IMR-90 (cell line): ENCODE measurements at regions not wholly inside any gene's neighbourhood (a gene's known extent, or its start where the extent isn't known, plus 50 kb on each side); places are given as distances from the start of the nearest gene placed in this dataset.

Experiments
- ATAC-seq: fragments of 200-7000 bp; cut with Tn5 transposase; 2 replicates; pipeline ENCODE4 v1.9.1; 2020; ENCODE audit warnings: low read depth, mild to moderate bottlenecking, moderate library complexity
- BruUV-seq: library from RNA; stranded (reverse); fragments of 400-500 nt; replicated peaks from 2 replicates; lab custom pipeline; 2021; lab: Mats Ljungman, UMichigan
- CTCF ChIA-PET: fragments of 300-600 bp; formaldehyde crosslinking; extraction: SDS; loops from one replicate; lab custom pipeline; 2021; ENCODE audit warnings: antibody characterized with exemption; lab: Yijun Ruan, JAX
- POLR2A ChIA-PET: fragments of 300-600 bp; sonication (Branson Sonifier 250); formaldehyde crosslinking; loops from one replicate; lab custom pipeline; 2022; ENCODE audit warnings: antibody characterized with exemption; ENCODE audit not compliant: unreplicated experiment; lab: Charles Lee
- DNase-seq: peaks from one replicate; pipeline ENCODE4 v3.0.0; 2013
- H2AFZ ChIP-seq: replicated peaks from 2 replicates; pipeline ENCODE3; 2013; ENCODE audit warnings: low read length, mild to moderate bottlenecking; ENCODE audit not compliant: poor library complexity
- H2AK5ac ChIP-seq: 2 replicates; pipeline ENCODE4 v1.6.1; 2013; ENCODE audit warnings: low read depth, low read length, inconsistent platforms
- H2AK9ac ChIP-seq: replicated peaks from 2 replicates; pipeline ENCODE3; 2013; ENCODE audit warnings: mild to moderate bottlenecking, low read depth, low read length, moderate library complexity; ENCODE audit not compliant: poor library complexity
- H2BK120ac ChIP-seq: 2 replicates; pipeline ENCODE4 v1.6.1; 2013; ENCODE audit warnings: low read depth, low read length, inconsistent platforms
- H2BK15ac ChIP-seq: 3 replicates; pipeline ENCODE4 v1.6.1; 2013; ENCODE audit warnings: low read depth, low read length, inconsistent platforms
- H2BK20ac ChIP-seq: 2 replicates; pipeline ENCODE4 v1.6.1; 2013; ENCODE audit warnings: low read depth, mild to moderate bottlenecking, inconsistent platforms, low read length, moderate library complexity
- H2BK5ac ChIP-seq: 2 replicates; pipeline ENCODE4 v1.6.1; 2013; ENCODE audit warnings: mild to moderate bottlenecking, low read depth, low read length, inconsistent platforms; ENCODE audit not compliant: poor library complexity, severe bottlenecking
- H3K14ac ChIP-seq: replicated peaks from 2 replicates; pipeline ENCODE4 v1.6.1; 2013; ENCODE audit warnings: low read depth, low read length, inconsistent platforms
- H3K18ac ChIP-seq: 2 replicates; pipeline ENCODE4 v1.6.1; 2013; ENCODE audit warnings: low read depth, low read length, control low read depth
- H3K23ac ChIP-seq: 2 replicates; pipeline ENCODE4 v1.6.1; 2013; ENCODE audit warnings: low read depth, low read length, inconsistent platforms
- H3K27ac ChIP-seq: 2 replicates; pipeline ENCODE4 v1.5.1; 2013; ENCODE audit warnings: mild to moderate bottlenecking, control low read depth, low read length; ENCODE audit not compliant: insufficient read depth
- H3K27me3 ChIP-seq: 2 replicates; pipeline ENCODE4 v1.6.1; 2013; ENCODE audit warnings: low read length; ENCODE audit not compliant: control insufficient read depth, insufficient read depth
- H3K36me3 ChIP-seq: 2 replicates; pipeline ENCODE4 v1.6.1; 2013; ENCODE audit warnings: low read length, mixed read lengths; ENCODE audit not compliant: control insufficient read depth, insufficient read depth
- H3K4ac ChIP-seq: 2 replicates; pipeline ENCODE4 v1.6.1; 2013; ENCODE audit warnings: low read depth, low read length, inconsistent platforms
- H3K4me1 ChIP-seq: 2 replicates; pipeline ENCODE4 v1.6.1; 2013; ENCODE audit warnings: low read length, mixed read lengths; ENCODE audit not compliant: control insufficient read depth, insufficient read depth
- H3K4me2 ChIP-seq: 2 replicates; pipeline ENCODE4 v1.6.1; 2013; ENCODE audit warnings: low read depth, mild to moderate bottlenecking, control low read depth, low read length, moderate library complexity
- H3K4me3 ChIP-seq: 2 replicates; pipeline ENCODE4 v1.5.1; 2013; ENCODE audit warnings: low read depth, mild to moderate bottlenecking, control low read depth, low read length, moderate library complexity; ENCODE audit not compliant: insufficient read depth
- H3K56ac ChIP-seq: 2 replicates; pipeline ENCODE4 v1.6.1; 2013; ENCODE audit warnings: low read length, inconsistent platforms; ENCODE audit not compliant: insufficient read depth; ENCODE audit errors: extremely low read depth
- H3K79me1 ChIP-seq, 2 experiments: 2 replicates each; pipeline ENCODE4 v1.6.1; 2013; ENCODE audit warnings: low read length in 2 of 2, inconsistent platforms in 1 of 2, low read depth in 1 of 2
- H3K9ac ChIP-seq: 2 replicates; pipeline ENCODE4 v1.6.1; 2013; ENCODE audit warnings: low read depth, low read length, control low read depth
- H3K9me1 ChIP-seq: 2 replicates; pipeline ENCODE4 v1.6.1; 2013; ENCODE audit warnings: low read length, inconsistent platforms; ENCODE audit not compliant: insufficient read depth
- H3K9me3 ChIP-seq: 2 replicates; pipeline ENCODE4 v1.6.1; 2013; ENCODE audit warnings: low read length; ENCODE audit not compliant: control insufficient read depth, insufficient read depth
- H4K20me1 ChIP-seq: 2 replicates; pipeline ENCODE4 v1.6.1; 2013; ENCODE audit warnings: low read length, inconsistent platforms; ENCODE audit not compliant: insufficient read depth
- H4K5ac ChIP-seq: 2 replicates; pipeline ENCODE4 v1.6.1; 2013; ENCODE audit warnings: mild to moderate bottlenecking, low read depth, low read length, control low read depth
- H4K8ac ChIP-seq, 2 experiments: 2 replicates each; pipeline ENCODE4 v1.6.1; 2013; ENCODE audit warnings: low read depth in 2 of 2, low read length in 2 of 2, control low read depth in 1 of 2, inconsistent platforms in 1 of 2
- H4K91ac ChIP-seq: 2 replicates; pipeline ENCODE4 v1.6.1; 2013; ENCODE audit warnings: low read depth, low read length, inconsistent platforms; ENCODE audit not compliant: insufficient read depth
- BHLHE40 ChIP-seq: fragments of 150-350 bp; IDR thresholded peaks from 2 replicates; pipeline ENCODE4 v1.6.1; 2016; ENCODE audit warnings: mild to moderate bottlenecking, low read depth, low read length
- CEBPB ChIP-seq: IDR thresholded peaks from 2 replicates; pipeline ENCODE4 v1.6.1; 2012; ENCODE audit warnings: low read depth, low read length, improper control_type of control experiment
- FOS ChIP-seq: fragments of 150-350 bp; IDR thresholded peaks from 2 replicates; pipeline ENCODE4 v1.6.1; 2016; ENCODE audit warnings: low read depth, low read length
- MAZ ChIP-seq: IDR thresholded peaks from 2 replicates; pipeline ENCODE4 v1.6.1; 2012; ENCODE audit warnings: low read depth, mild to moderate bottlenecking, low read length, improper control_type of control experiment, moderate library complexity, borderline replicate concordance
- MXI1 ChIP-seq: IDR thresholded peaks from 2 replicates; pipeline ENCODE4 v1.6.1; 2012; ENCODE audit warnings: low read depth, mild to moderate bottlenecking, low read length, moderate library complexity, borderline replicate concordance
- NFE2L2 ChIP-seq: fragments of 150-350 bp; IDR thresholded peaks from 2 replicates; pipeline ENCODE4 v1.6.1; 2016; ENCODE audit warnings: low read depth, mild to moderate bottlenecking, low read length
- POLR2A ChIP-seq: IDR thresholded peaks from 2 replicates; pipeline ENCODE4 v1.6.1; 2012; ENCODE audit warnings: mild to moderate bottlenecking, low read depth, low read length
- RAD21 ChIP-seq: IDR thresholded peaks from 2 replicates; pipeline ENCODE4 v1.6.1; 2012; ENCODE audit warnings: low read length, improper control_type of control experiment
- RFX5 ChIP-seq: IDR thresholded peaks from 2 replicates; pipeline ENCODE4 v1.8.0; 2012; ENCODE audit warnings: low read depth, mild to moderate bottlenecking, low read length, moderate library complexity
- SMC3 ChIP-seq: fragments of 150-350 bp; IDR thresholded peaks from 2 replicates; pipeline ENCODE4 v1.6.1; 2016; ENCODE audit warnings: low read depth, mild to moderate bottlenecking, antibody characterized with exemption, low read length, moderate library complexity
- WGBS, 2 experiments: methylation state at CpG; one replicate each; pipeline versions ENCODE4 v1.1.5 to v1.1.7; 2013; ENCODE audit warnings: missing lambda C conversion rate in 2 of 2; ENCODE audit not compliant: insufficient read length in 1 of 2; ENCODE audit errors: extremely low coverage in 2 of 2; 5-methylcytosine and 5-hydroxymethylcytosine counted together
- dilution Hi-C: fragments of 300-500 bp; cut with HindIII; formaldehyde crosslinking; loops from one replicate; pipeline ENCODE4 v1.14.3; 2018; ENCODE audit warnings: low sequenced_read_pairs; ENCODE audit not compliant: unreplicated experiment
- in situ Hi-C: fragments of 300-500 bp; cut with MboI; formaldehyde crosslinking; loops from 3 replicates; pipeline ENCODE4 v1.14.3; 2019; ENCODE audit warnings: low sequenced_read_pairs, inconsistent platforms, mixed read lengths
- intact Hi-C: fragments of 100-400 bp; cut with micrococcal nuclease; formaldehyde crosslinking; loops from 2 replicates; pipeline ENCODE4 v1.10.0; 2022
- TF ChIP-seq, protein P1 (sequence below): fragments of 150-350 bp; IDR thresholded peaks from 2 replicates; pipeline ENCODE4 v1.6.1; 2016; ENCODE audit warnings: low read depth, mild to moderate bottlenecking, low read length, moderate library complexity, borderline replicate concordance
- TF ChIP-seq, protein P2 (sequence below): fragments of 150-350 bp; IDR thresholded peaks from 2 replicates; pipeline ENCODE4 v1.6.1; 2017; ENCODE audit warnings: mild to moderate bottlenecking, antibody characterized with exemption, low read length, low read depth

DNA sequence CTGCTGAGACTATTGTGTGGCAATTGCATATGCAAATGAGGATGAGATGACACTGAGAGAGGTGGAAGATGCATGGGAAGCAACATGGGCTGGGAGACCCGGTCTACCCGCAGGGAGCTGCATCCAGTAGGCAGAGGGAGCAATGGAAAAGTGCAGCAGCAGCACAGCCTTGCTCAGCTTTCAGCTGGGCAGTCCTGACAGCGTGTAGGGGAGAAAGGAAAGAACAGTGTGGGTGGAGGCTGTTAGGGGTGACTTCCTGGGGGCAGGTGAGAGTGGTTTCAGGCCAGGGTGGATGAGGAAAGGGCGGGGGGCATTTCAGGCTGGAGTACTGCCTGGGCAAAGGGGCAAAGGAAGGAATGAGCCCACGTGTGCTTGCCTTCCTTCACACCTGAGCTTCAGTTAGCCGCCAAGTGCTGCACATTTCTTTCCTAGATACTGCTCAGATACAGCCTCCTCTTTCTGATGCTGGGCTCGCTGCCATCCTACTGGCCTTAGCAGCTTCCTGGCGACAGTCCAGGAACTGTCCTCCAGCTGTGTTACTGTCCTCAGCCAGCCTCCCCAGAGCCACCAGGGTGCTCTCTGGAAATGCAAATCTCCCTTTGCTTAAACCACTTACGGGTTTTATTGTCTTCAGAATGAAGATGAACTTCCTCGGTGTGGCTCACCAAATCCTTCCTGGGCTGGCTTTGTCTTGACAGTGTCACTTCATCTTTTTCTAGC is 276.3 kb downstream of the TSN start:
- intact Hi-C loops, result no loop called here
- dilution Hi-C loops, result no loop called here
- H3K4ac ChIP-seq, result no peak overlapping the region
- H4K20me1 ChIP-seq, result no peaks in the 10 kb centered on the region
- H4K8ac ChIP-seq, result no peak overlapping the region
- peak; percentile 27 for DNase-seq
- ATAC-seq, result no peak
- H3K36me3 ChIP-seq, result no peaks in the 10 kb centered on the region
- 17% methylated on average over 4 of the region's 10 CpGs; no CpG with 5 or more reads in 1 of the 2 experiments for WGBS, 2 experiments
- H3K56ac ChIP-seq, result no peak overlapping the region
- peaks cover 5% of the 10 kb centered on the region for H3K4me1 ChIP-seq
- H2BK20ac ChIP-seq, result no peak overlapping the region
- H2BK15ac ChIP-seq, result no peak overlapping the region
- H3K9ac ChIP-seq, result no peak overlapping the region
- no peak overlapping the region for H4K5ac ChIP-seq
- H3K27me3 ChIP-seq, result no peaks in the 10 kb centered on the region
- H4K91ac ChIP-seq, result no peak overlapping the region
- no peak overlapping the region for H2BK5ac ChIP-seq
- H3K18ac ChIP-seq, result no peak overlapping the region
- H3K4me2 ChIP-seq, result no peak overlapping the region
- no peak overlapping the region for H3K14ac ChIP-seq
- in situ Hi-C loops, result no loop called here
- POLR2A ChIA-PET, result no interaction called here
- H2AK9ac ChIP-seq, result no peak overlapping the region
- H3K79me1 ChIP-seq, result no peaks in the 10 kb centered on the region
- H2AFZ ChIP-seq, result no peak overlapping the region
- H3K9me1 ChIP-seq, result no peaks in the 10 kb centered on the region
- H3K4me3 ChIP-seq, result no peak overlapping the region
- TF ChIP-seq NFE2L2 (no peak), SMC3 (no peak), RAD21 (no peak), FOS (no peak), MXI1 (no peak), POLR2A (no peak), RFX5 (no peak), BHLHE40 (no peak), CEBPB (no peak), MAZ (no peak)
- TF ChIP-seq, protein P1, sequence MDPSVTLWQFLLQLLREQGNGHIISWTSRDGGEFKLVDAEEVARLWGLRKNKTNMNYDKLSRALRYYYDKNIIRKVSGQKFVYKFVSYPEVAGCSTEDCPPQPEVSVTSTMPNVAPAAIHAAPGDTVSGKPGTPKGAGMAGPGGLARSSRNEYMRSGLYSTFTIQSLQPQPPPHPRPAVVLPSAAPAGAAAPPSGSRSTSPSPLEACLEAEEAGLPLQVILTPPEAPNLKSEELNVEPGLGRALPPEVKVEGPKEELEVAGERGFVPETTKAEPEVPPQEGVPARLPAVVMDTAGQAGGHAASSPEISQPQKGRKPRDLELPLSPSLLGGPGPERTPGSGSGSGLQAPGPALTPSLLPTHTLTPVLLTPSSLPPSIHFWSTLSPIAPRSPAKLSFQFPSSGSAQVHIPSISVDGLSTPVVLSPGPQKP, result no peak
- TF ChIP-seq, protein P2, sequence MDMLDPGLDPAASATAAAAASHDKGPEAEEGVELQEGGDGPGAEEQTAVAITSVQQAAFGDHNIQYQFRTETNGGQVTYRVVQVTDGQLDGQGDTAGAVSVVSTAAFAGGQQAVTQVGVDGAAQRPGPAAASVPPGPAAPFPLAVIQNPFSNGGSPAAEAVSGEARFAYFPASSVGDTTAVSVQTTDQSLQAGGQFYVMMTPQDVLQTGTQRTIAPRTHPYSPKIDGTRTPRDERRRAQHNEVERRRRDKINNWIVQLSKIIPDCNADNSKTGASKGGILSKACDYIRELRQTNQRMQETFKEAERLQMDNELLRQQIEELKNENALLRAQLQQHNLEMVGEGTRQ, result no peak
- no peak overlapping the region for H3K27ac ChIP-seq
- no peaks in the 10 kb centered on the region for H3K9me3 ChIP-seq
- H2AK5ac ChIP-seq, result no peak overlapping the region
- CTCF ChIA-PET, result no interaction called here
- no peak overlapping the region for H2BK120ac ChIP-seq
- no peak overlapping the region for H3K23ac ChIP-seq
- BruUV-seq, result no TSS peak
